Stimulated activated CD8-positive, alpha-beta memory T cell treated with anti-CD3 and anti-CD28 coated beads, Interleukin-4, amount 100 ng/mL, for 4 hours (primary cell): ENCODE measurements at regions not wholly inside any gene's neighbourhood (a gene's known extent, or its start where the extent isn't known, plus 50 kb on each side); places are given as distances from the start of the nearest gene placed in this dataset.
"Not testable (repeated sequence)": the region's sequence is repeated elsewhere in the genome, so short reads cannot be mapped to it uniquely, and the experiment has no call there.

Source experiments
- DNase-seq, 2 donors: peaks; one replicate each; pipeline ENCODE4 v3.0.0-alpha.2; 2020; ENCODE audit warnings: low read depth in 2 of 2, low spot score in 1 of 2

- DNase-seq, result no peak
Measured at GRCh38 chr16:31727553-31727952, 146.1 kb upstream of the ZNF267 start.

DNA sequence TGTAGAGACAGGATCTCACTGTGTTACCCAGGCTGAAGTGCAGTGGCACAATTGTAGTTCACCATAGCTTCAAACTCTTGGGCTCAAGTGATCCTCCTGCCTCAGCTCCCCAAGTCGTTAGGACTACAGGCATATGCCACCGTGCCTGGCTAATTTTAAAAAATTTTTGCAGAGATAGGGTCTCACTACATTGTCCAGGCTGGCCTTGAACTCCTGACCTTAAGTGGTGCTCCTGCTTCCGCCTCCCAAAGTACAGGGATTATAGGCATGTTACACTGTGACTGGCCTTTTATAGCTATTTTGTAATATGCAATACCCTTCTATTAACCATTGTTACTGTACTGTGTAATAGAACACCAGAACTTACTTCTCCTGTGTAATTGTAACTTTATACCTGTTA is 139.3 kb upstream of the ZNF267 start:
- DNase-seq, result no peak

DNA sequence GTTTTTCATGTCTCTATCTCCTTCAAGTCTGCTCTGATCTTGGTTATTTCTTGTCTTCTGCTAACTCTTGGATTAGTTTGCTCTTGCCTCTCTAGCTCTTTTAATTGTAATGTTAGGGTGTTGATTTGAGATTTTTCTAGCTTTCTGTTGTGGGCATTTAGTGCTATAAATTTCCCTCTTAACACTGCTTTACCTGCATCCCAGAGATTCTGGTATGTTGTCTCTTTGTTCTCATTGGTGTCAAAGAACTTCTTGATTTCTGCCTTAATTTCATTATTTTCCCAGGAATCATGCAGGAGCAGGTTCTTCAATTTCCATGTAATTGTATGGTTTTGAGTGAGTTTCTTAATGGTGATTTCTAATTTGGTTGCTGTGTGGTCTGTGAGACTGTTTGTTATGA is 128.5 kb upstream of the ZNF267 start:
- DNase-seq, result not testable (repeated sequence)

- no peak for DNase-seq
Measured at GRCh38 chr16:31745900-31746299, 127.7 kb upstream of the ZNF267 start.

DNA sequence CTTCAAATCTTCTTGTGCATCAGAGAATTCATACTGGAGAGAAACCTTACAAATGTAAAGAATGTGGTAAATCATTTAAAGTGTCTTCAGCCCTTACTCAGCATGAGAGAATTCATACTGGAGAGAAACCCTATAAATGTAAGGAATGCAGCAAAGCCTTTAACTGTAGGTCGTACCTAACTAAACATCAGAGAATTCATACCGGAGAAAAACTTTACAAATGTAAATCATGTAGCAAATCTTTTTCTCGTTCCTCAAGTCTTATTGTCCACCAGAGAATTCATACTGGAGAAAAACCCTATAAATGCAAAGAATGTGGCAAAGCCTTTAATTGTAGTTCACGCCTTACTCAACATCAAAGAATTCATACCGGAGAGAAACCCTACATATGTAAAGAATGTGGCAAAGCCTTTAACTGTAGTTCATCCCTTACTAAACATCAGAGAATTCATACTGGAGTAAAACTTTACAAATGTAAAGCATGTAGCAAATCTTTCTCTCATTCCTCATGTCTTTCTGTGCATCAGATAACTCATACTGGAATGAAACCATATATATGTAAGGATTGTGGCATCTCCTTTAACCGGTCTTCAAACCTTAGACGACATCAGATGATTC is 118.5 kb upstream of the ZNF267 start:
- no peak for DNase-seq

GRCh38 chr16:31764103-31764502 is 109.5 kb upstream of the ZNF267 start:
- no peak for DNase-seq

DNA sequence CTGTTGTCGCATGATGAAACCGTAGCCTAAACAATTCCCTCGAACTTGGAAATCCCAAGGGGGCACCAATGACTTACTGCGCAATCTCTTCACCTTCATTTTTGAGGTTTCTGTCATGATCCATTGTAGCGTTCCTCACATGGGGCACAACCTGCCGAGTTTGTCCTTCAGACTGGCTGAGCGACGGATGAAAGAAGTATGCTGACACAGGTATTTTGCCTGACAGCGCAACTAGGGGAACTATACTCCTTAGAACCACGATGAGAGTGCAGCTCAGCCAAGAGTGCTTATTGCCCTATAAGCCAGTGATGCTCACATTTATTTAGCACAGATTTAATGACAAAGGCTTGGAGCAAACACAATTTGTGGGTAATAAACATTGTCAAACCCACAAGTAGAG is 106.3 kb upstream of the ZNF267 start:
- DNase-seq, result no peak

- no peak for DNase-seq
Measured at GRCh38 chr16:31780342-31780741, 93.3 kb upstream of the ZNF267 start.

DNA sequence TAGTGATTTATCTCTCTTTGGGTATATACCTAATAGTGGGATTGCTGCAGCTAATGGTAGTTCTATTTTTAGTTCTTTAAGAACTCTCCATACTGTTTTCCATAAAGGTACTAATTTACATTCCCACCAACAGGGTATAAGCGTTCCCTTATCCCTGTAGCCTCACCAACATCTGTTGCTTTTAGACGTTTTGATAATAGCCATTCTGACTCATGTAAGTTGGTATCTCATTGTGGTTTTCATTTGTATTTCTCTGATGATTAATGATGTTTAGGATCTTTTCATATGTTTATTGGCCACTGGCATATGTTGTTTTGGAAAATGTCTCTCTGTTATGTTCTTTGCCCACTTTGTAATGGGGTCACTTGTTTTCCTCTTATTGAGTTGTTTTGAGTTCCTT is 88.5 kb upstream of the ZNF267 start:
- no peak for DNase-seq

DNA sequence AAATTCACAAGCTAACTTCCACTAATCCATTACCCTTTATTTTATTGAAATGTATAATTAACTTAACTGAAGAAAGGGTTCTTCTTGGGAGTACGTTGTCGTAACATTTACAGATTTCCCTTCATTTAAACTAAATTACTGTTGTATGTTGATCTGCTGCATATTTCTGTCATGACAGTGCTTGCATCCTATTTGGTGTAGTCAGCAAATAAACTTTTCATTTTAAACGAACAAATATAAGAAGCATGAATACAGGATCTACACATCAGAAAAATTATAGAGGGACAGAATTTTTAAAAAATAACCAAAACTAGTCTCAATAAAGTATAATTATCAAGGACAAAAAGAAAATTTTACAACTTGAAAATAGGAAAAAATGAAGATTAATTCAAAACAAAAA is 66.5 kb upstream of the ZNF267 start:
- DNase-seq, result no peak

GRCh38 chr16:31810863-31811262 is 62.7 kb upstream of the ZNF267 start:
- DNase-seq, result no peak

GRCh38 chr16:31816141-31816540 is 57.5 kb upstream of the ZNF267 start:
- DNase-seq, result not testable (repeated sequence)

- DNase-seq, result no peak
Measured at GRCh38 chr16:31819386-31819785, 54.2 kb upstream of the ZNF267 start.

DNA sequence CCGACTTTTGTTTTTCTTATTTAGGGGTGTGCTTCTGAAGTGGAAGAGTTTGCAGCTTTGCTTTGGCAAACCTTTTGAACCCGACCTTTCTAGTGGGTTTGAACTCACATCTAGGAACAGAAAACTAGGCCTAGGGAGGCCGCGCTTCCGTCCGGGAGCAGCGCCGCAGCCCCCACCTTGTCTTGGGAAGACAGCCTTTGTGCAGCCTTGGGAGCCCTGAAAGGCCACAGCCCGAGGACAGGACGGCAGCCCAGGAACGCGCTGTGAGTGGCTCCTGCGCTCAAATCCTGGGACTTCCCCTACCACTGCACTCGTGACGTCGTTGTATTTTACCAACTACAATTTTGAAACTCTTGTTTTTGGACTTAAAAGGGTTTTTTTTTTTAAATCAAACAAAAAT is 53.7 kb upstream of the ZNF267 start:
- DNase-seq, result no peak
